ENCODE measurements at regions not wholly inside any gene's neighbourhood (a gene's known extent, or its start where the extent isn't known, plus 50 kb on each side); places are given as distances from the start of the nearest gene placed in this dataset.
A peak's percentile ranks its signal among the peaks of the same experiment; 100 is the strongest.

- TF ChIP-seq, protein P1, sequence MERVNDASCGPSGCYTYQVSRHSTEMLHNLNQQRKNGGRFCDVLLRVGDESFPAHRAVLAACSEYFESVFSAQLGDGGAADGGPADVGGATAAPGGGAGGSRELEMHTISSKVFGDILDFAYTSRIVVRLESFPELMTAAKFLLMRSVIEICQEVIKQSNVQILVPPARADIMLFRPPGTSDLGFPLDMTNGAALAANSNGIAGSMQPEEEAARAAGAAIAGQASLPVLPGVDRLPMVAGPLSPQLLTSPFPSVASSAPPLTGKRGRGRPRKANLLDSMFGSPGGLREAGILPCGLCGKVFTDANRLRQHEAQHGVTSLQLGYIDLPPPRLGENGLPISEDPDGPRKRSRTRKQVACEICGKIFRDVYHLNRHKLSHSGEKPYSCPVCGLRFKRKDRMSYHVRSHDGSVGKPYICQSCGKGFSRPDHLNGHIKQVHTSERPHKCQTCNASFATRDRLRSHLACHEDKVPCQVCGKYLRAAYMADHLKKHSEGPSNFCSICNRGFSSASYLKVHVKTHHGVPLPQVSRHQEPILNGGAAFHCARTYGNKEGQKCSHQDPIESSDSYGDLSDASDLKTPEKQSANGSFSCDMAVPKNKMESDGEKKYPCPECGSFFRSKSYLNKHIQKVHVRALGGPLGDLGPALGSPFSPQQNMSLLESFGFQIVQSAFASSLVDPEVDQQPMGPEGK (CRISPR knock-in tag; IDR thresholded peaks at IDR 0.05; ENCODE audit: borderline replicate concordance), result no peak
- TF ChIP-seq ZNF224 (CRISPR knock-in tag; IDR thresholded peaks at IDR 0.05) (no peak), EP400 (IDR thresholded peaks at IDR 0.05) (peak; percentile 42), ILK (tag; IDR thresholded peaks at IDR 0.05; ENCODE audit: borderline replicate concordance, low read depth) (no peak), SMARCA5 (IDR thresholded peaks at IDR 0.05) (no peak), ZNF347 (CRISPR knock-in tag; IDR thresholded peaks at IDR 0.05; ENCODE audit: low read depth) (no peak), POLR2B (IDR thresholded peaks at IDR 0.05; ENCODE audit: low read depth, partially characterized antibody) (peak; percentile 35), CEBPZ (IDR thresholded peaks at IDR 0.05; ENCODE audit: borderline replicate concordance, low read depth, low read length) (no peak), NUFIP1 (IDR thresholded peaks at IDR 0.05; ENCODE audit: partially characterized antibody) (no peak), CHD2 (IDR thresholded peaks at IDR 0.05; ENCODE audit: low read depth, low read length) (no peak), TFAM (CRISPR knock-in tag; conservative IDR thresholded peaks at IDR 0.05) (no peak), ZNF609 (CRISPR knock-in tag; IDR thresholded peaks at IDR 0.05; ENCODE audit: borderline replicate concordance) (no peak), ZFP36 (IDR thresholded peaks at IDR 0.05; ENCODE audit: low read depth, low read length, partially characterized antibody) (no peak), SETDB1 (IDR thresholded peaks at IDR 0.05; ENCODE audit: low read length) (no peak), MIER1 (IDR thresholded peaks at IDR 0.05; ENCODE audit: low read depth) (no peak)
- TF ChIP-seq, protein P2, sequence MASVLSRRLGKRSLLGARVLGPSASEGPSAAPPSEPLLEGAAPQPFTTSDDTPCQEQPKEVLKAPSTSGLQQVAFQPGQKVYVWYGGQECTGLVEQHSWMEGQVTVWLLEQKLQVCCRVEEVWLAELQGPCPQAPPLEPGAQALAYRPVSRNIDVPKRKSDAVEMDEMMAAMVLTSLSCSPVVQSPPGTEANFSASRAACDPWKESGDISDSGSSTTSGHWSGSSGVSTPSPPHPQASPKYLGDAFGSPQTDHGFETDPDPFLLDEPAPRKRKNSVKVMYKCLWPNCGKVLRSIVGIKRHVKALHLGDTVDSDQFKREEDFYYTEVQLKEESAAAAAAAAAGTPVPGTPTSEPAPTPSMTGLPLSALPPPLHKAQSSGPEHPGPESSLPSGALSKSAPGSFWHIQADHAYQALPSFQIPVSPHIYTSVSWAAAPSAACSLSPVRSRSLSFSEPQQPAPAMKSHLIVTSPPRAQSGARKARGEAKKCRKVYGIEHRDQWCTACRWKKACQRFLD (CRISPR knock-in tag; IDR thresholded peaks at IDR 0.05), result no peak
These were observed 159.4 kb upstream of the CITED2 start (continued) for GRCh38 chr6:139533573-139534471.

Data from K562 (cell line).